ENCODE measurements at regions not wholly inside any gene's neighbourhood (a gene's known extent, or its start where the extent isn't known, plus 50 kb on each side); places are given as distances from the start of the nearest gene placed in this dataset.

- Histone ChIP-seq H3K36me3 (ENCODE audit: low read depth, missing control alignments) (no peaks in the 10 kb centered on the region), H3K9me3 (no peaks in the 10 kb centered on the region), H3K27me3 (no peaks in the 10 kb centered on the region), H3K4me3 (no peak overlapping the region), H3K27ac (no peak overlapping the region), H3K4me1 (no peaks in the 10 kb centered on the region)
- WGBS, 2 donors = 72 to 93% methylated on average over 5 of the region's 5 CpGs
- intact Hi-C loops (cut with DNase I; ENCODE audit: low total_unique reads) = no loop called here
- DNase-seq = no peak
- TF ChIP-seq, protein P1, sequence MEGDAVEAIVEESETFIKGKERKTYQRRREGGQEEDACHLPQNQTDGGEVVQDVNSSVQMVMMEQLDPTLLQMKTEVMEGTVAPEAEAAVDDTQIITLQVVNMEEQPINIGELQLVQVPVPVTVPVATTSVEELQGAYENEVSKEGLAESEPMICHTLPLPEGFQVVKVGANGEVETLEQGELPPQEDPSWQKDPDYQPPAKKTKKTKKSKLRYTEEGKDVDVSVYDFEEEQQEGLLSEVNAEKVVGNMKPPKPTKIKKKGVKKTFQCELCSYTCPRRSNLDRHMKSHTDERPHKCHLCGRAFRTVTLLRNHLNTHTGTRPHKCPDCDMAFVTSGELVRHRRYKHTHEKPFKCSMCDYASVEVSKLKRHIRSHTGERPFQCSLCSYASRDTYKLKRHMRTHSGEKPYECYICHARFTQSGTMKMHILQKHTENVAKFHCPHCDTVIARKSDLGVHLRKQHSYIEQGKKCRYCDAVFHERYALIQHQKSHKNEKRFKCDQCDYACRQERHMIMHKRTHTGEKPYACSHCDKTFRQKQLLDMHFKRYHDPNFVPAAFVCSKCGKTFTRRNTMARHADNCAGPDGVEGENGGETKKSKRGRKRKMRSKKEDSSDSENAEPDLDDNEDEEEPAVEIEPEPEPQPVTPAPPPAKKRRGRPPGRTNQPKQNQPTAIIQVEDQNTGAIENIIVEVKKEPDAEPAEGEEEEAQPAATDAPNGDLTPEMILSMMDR (IDR thresholded peaks at IDR 0.05) = no peak
- no peak for TF ChIP-seq POLR2A (IDR thresholded peaks at IDR 0.05)
These were observed 112.0 kb upstream of the MAGEB18 start for GRCh38 chrX:26026179-26026578.

DNA sequence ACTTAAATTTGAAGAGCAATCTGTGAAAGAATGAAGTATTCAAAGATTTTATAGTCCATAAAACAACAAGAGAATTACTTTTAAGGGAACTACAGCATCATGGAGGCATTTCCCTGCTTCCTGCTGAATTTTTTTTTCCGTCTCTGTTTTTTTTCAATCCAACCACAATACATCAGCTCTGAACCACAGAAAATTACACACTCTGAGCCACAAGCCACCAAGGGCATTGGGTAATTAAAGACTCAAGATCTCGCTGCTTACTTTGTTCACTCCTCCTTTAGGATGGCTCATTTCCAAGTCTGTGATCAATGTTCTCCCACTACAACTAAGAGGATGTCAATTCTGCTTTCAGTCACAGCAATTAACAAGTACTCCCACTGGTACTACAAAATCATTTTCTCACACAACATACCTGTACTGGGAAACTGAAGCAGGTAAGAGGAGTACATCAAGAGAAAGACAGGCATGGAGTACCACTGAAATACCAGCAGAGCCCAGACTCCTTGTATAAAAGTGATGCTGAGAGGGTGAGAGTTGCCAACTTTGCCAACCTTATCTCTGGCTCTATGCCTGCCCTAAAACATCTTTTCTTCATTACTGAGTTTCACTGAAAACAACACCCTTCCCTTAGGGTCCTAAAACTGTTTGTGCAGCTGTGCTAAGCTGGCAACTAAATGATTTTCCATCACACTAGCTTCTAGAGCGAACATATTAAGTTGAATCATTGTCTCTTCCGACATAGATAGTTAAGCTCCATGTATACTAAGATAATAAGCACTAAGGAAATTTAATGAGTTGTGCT is 105.8 kb upstream of the MAGEB18 start:
- Histone ChIP-seq H3K27ac (no peak overlapping the region), H3K27me3 (no peaks in the 10 kb centered on the region), H3K9me3 (no peaks in the 10 kb centered on the region), H3K36me3 (ENCODE audit: low read depth, missing control alignments) (no peaks in the 10 kb centered on the region), H3K4me3 (no peak overlapping the region), H3K4me1 (no peaks in the 10 kb centered on the region)
- intact Hi-C loops (cut with DNase I; ENCODE audit: low total_unique reads) = no loop called here
- DNase-seq = no peak
- 21 to 48% methylated on average over 4 of the region's 4 CpGs for WGBS, 2 donors
- TF ChIP-seq POLR2A (IDR thresholded peaks at IDR 0.05) = no peak
- TF ChIP-seq, protein P1 (IDR thresholded peaks at IDR 0.05) = no peak

DNA sequence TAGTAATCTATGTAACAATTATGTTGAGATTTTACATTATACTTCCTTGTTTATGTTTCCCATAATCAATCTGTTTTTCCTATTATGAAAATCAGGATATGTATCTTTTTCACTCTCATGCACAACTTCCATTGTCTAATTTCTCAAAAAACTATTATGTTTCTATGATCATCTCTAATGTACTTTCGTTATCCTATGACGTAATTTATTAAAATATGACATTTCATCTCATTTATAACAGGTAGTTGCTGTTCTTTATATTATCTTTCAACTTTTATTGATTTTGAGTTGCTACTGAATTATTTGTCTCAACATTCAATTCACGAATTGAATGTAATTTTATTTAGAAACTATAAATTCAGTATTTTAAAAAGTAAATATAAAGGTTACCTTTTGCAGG is 100.8 kb upstream of the MAGEB18 start:
- intact Hi-C loops (cut with DNase I; ENCODE audit: low total_unique reads) = no loop called here

DNA sequence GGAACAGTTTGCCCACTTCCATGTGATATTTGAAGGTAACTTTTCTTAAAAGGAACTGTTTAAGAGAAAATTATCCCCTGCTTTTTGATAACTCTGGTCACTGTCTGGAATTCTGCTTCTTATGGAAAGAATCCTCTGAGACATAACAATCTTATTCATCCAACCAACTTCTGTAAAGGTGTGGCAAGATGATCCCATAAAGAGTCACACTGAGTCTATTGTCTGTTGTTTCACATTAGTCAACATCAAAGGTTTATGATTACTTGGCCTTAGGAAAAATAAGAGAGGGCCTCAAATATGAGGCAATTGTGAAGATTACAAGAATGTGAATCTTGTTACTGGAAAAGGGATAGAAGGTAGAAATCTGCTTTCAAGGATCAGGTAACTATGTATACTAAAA is 88.0 kb upstream of the MAGEB18 start:
- DNase-seq = no peak
- Histone ChIP-seq H3K4me3 (no peak overlapping the region), H3K36me3 (ENCODE audit: low read depth, missing control alignments) (no peaks in the 10 kb centered on the region), H3K9me3 (no peaks in the 10 kb centered on the region), H3K4me1 (no peaks in the 10 kb centered on the region), H3K27me3 (no peaks in the 10 kb centered on the region), H3K27ac (no peak overlapping the region)
- TF ChIP-seq POLR2A (IDR thresholded peaks at IDR 0.05) = no peak
- intact Hi-C loops (cut with DNase I; ENCODE audit: low total_unique reads) = no loop called here

More for the DNA sequence above, 100.8 kb upstream of the MAGEB18 start:
- Histone ChIP-seq H3K4me1 (no peaks in the 10 kb centered on the region), H3K36me3 (ENCODE audit: low read depth, missing control alignments) (no peaks in the 10 kb centered on the region), H3K9me3 (no peaks in the 10 kb centered on the region), H3K27me3 (no peaks in the 10 kb centered on the region), H3K27ac (no peak overlapping the region), H3K4me3 (no peak overlapping the region)
- TF ChIP-seq POLR2A (IDR thresholded peaks at IDR 0.05) = no peak
- TF ChIP-seq, protein P1 (IDR thresholded peaks at IDR 0.05) = no peak
- no peak for DNase-seq
- 96 to 98% methylated on average over 3 of the region's 3 CpGs for WGBS, 2 donors

- no peaks in the 10 kb centered on the region for H3K36me3 ChIP-seq (ENCODE audit: low read depth, missing control alignments)
- intact Hi-C loops (cut with DNase I; ENCODE audit: low total_unique reads) = no loop called here
- no peaks in the 10 kb centered on the region for H3K27me3 ChIP-seq
- H3K9me3 ChIP-seq = no peaks in the 10 kb centered on the region
- no peak overlapping the region for H3K27ac ChIP-seq
- no peak for TF ChIP-seq POLR2A (IDR thresholded peaks at IDR 0.05)
- TF ChIP-seq, protein P1 (IDR thresholded peaks at IDR 0.05) = no peak
- H3K4me1 ChIP-seq = no peaks in the 10 kb centered on the region
- no peak overlapping the region for H3K4me3 ChIP-seq
- 75% methylated on average over 2 of the region's 5 CpGs for WGBS, 2 donors
- DNase-seq = no peak
These were observed 67.3 kb upstream of the MAGEB18 start for GRCh38 chrX:26070882-26071281.

All from testis (tissue), 2 donors.